ENCODE measurements at regions not wholly inside any gene's neighbourhood (a gene's known extent, or its start where the extent isn't known, plus 50 kb on each side); places are given as distances from the start of the nearest gene placed in this dataset.

- TF ChIP-seq ZNF70 (CRISPR knock-in tag; IDR thresholded peaks at IDR 0.05) = no peak
- TF ChIP-seq CSDC2 (CRISPR knock-in tag; IDR thresholded peaks at IDR 0.05) = no peak
- no peak for ATAC-seq
These were observed 228.3 kb upstream of the ZP4 start for GRCh38 chr1:238119060-238119459.

- TF ChIP-seq CREB5 (CRISPR knock-in tag; IDR thresholded peaks at IDR 0.05; ENCODE audit: low read depth) (no peak), ZNF565 (CRISPR knock-in tag; conservative IDR thresholded peaks at IDR 0.05; ENCODE audit: low read depth) (no peak), ZNF70 (CRISPR knock-in tag; IDR thresholded peaks at IDR 0.05) (no peak), TCF4 (CRISPR knock-in tag; IDR thresholded peaks at IDR 0.05; ENCODE audit: borderline replicate concordance) (no peak), CSRNP3 (CRISPR knock-in tag; IDR thresholded peaks at IDR 0.05) (no peak), CSDC2 (CRISPR knock-in tag; IDR thresholded peaks at IDR 0.05) (no peak), ZFP3 (CRISPR knock-in tag; IDR thresholded peaks at IDR 0.05) (no peak)
- ATAC-seq = no peak
These were observed 225.1 kb upstream of the ZP4 start for GRCh38 chr1:238115852-238116251.

- ATAC-seq = no peak
These were observed 222.4 kb upstream of the ZP4 start for GRCh38 chr1:238112952-238113621.

GRCh38 chr1:238111516-238111915 is 220.8 kb upstream of the ZP4 start:
- no peak for ATAC-seq
- TF ChIP-seq CREB5 (CRISPR knock-in tag; IDR thresholded peaks at IDR 0.05; ENCODE audit: low read depth) (no peak), TSHZ2 (CRISPR knock-in tag; IDR thresholded peaks at IDR 0.05) (no peak), PPARA (CRISPR knock-in tag; IDR thresholded peaks at IDR 0.05; ENCODE audit: borderline replicate concordance) (no peak), RARB (CRISPR knock-in tag; IDR thresholded peaks at IDR 0.05) (no peak), ZFP3 (CRISPR knock-in tag; IDR thresholded peaks at IDR 0.05) (no peak), POU6F1 (CRISPR knock-in tag; IDR thresholded peaks at IDR 0.05; ENCODE audit: borderline replicate concordance, low read depth) (no peak), TCF4 (CRISPR knock-in tag; IDR thresholded peaks at IDR 0.05; ENCODE audit: borderline replicate concordance) (no peak), GLIS3 (CRISPR knock-in tag; IDR thresholded peaks at IDR 0.05) (no peak), CSDC2 (CRISPR knock-in tag; IDR thresholded peaks at IDR 0.05) (no peak), ZFP30 (CRISPR knock-in tag; IDR thresholded peaks at IDR 0.05) (no peak), ZNF8 (CRISPR knock-in tag; IDR thresholded peaks at IDR 0.05) (no peak), PATZ1 (CRISPR knock-in tag; IDR thresholded peaks at IDR 0.05; ENCODE audit: borderline replicate concordance) (no peak), ISL1 (CRISPR knock-in tag; IDR thresholded peaks at IDR 0.05) (no peak), ZC3H10 (CRISPR knock-in tag; IDR thresholded peaks at IDR 0.05) (no peak)

More at GRCh38 chr1:238112952-238113621, 222.4 kb upstream of the ZP4 start:
- TF ChIP-seq RARB (CRISPR knock-in tag; IDR thresholded peaks at IDR 0.05) = no peak
- TF ChIP-seq TOX (CRISPR knock-in tag; IDR thresholded peaks at IDR 0.05; ENCODE audit: borderline replicate concordance) = no peak
- TF ChIP-seq GLIS3 (CRISPR knock-in tag; IDR thresholded peaks at IDR 0.05) = no peak
- TF ChIP-seq ZC3H10 (CRISPR knock-in tag; IDR thresholded peaks at IDR 0.05) = no peak
- TF ChIP-seq PATZ1 (CRISPR knock-in tag; IDR thresholded peaks at IDR 0.05; ENCODE audit: borderline replicate concordance) = no peak
- no peak for TF ChIP-seq ZNF8 (CRISPR knock-in tag; IDR thresholded peaks at IDR 0.05)

Measured in SK-N-SH treated with all-trans-retinoic acid at 6 μM for 48 hours (cell line).